ENCODE measurements at regions not wholly inside any gene's neighbourhood (a gene's known extent, or its start where the extent isn't known, plus 50 kb on each side); places are given as distances from the start of the nearest gene placed in this dataset.

GRCh38 chr4:79688691-79689090 lies 280.7 kb upstream of the GK2 start (continued):
- TF ChIP-seq HMGXB4 (CRISPR knock-in tag; IDR thresholded peaks at IDR 0.05) (no peak), FOXJ3 (CRISPR knock-in tag; IDR thresholded peaks at IDR 0.05; ENCODE audit: borderline replicate concordance) (no peak), ZNF671 (CRISPR knock-in tag; IDR thresholded peaks at IDR 0.05) (no peak), CREB1 (CRISPR knock-in tag; IDR thresholded peaks at IDR 0.05) (no peak), FOXK1 (CRISPR knock-in tag; IDR thresholded peaks at IDR 0.05) (no peak), ZMAT4 (CRISPR knock-in tag; IDR thresholded peaks at IDR 0.05) (no peak), SP1 (CRISPR knock-in tag; conservative IDR thresholded peaks at IDR 0.05) (no peak), SOX15 (CRISPR knock-in tag; IDR thresholded peaks at IDR 0.05) (no peak), ZNF396 (CRISPR knock-in tag; IDR thresholded peaks at IDR 0.05; ENCODE audit: borderline replicate concordance) (no peak), CTCF (IDR thresholded peaks at IDR 0.05) (no peak)

- peaks cover 7% of the 10 kb centered on the region for H3K4me1 Mint-ChIP-seq
These were observed 279.0 kb upstream of the GK2 start for GRCh38 chr4:79687006-79687405.

More at GRCh38 chr4:79687006-79687405, 279.0 kb upstream of the GK2 start:
- no peaks in the 10 kb centered on the region for H3K9me3 Mint-ChIP-seq
- no peak overlapping the region for H3K27ac Mint-ChIP-seq
- H3K27me3 Mint-ChIP-seq (ENCODE audit: low read depth): no peaks in the 10 kb centered on the region
- no peak for TF ChIP-seq USF1 (CRISPR knock-in tag; IDR thresholded peaks at IDR 0.05)
- no peak for TF ChIP-seq ATF6 (CRISPR knock-in tag; IDR thresholded peaks at IDR 0.05)
- TF ChIP-seq ZNF416 (CRISPR knock-in tag; IDR thresholded peaks at IDR 0.05): no peak
- TF ChIP-seq PREB (CRISPR knock-in tag; IDR thresholded peaks at IDR 0.05; ENCODE audit: borderline replicate concordance): no peak
- TF ChIP-seq MAX (CRISPR knock-in tag; IDR thresholded peaks at IDR 0.05): no peak
- no peak for TF ChIP-seq NFATC4 (CRISPR knock-in tag; IDR thresholded peaks at IDR 0.05)
- no peak for TF ChIP-seq ZBTB43 (CRISPR knock-in tag; IDR thresholded peaks at IDR 0.05)
- no peak for TF ChIP-seq MYBL2 (CRISPR knock-in tag; IDR thresholded peaks at IDR 0.05)
- no peak for TF ChIP-seq JUN (CRISPR knock-in tag; IDR thresholded peaks at IDR 0.05)
- no peak for TF ChIP-seq ZNF219 (CRISPR knock-in tag; IDR thresholded peaks at IDR 0.05; ENCODE audit: borderline replicate concordance)
- H3K36me3 Mint-ChIP-seq: no peaks in the 10 kb centered on the region
- DNase-seq (ENCODE audit: low spot score) (no peak), ATAC-seq (no peak)
- no peak overlapping the region for H3K4me3 Mint-ChIP-seq
- ChIA-PET CTCF (no interaction called here), POLR2A (no interaction called here)
